ENCODE measurements at regions not wholly inside any gene's neighbourhood (a gene's known extent, or its start where the extent isn't known, plus 50 kb on each side); places are given as distances from the start of the nearest gene placed in this dataset.

DNA sequence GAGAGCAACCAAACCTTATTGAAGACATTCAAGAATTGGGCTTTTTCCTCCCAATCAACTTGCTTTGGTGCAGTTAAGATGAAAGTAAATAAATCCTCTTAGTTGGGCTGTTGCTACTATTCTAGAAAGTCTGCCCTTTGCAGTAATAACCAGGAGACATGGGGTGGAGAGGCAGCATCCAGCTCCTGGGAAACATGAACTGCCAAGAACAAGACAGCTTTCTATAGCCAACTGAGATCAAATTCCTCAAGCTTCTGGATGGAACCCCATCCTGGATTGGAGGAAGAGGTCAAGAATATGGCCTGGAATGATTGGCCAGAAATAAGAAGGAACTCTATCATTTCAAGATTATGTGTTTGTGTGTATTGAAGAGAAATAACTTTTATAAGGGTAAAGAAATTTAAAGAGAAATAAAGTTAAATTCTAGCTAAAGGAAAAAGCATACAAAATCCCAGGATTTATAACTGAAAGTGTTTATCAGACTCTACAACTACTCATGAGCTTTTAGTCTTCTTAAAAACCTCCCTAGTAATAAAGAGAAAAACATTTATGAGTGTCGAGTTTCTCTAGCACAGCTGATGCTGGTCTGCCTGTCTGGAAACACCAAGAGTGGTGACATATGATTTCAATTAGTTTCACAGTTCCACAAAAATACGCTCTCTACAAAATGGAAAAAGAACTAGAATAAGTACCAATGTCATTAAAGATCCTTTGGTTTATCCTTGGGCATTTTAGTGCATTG lies 70.1 kb upstream of the COL1A2 start:
- no peak overlapping the region for H3K27ac ChIP-seq (ENCODE audit: insufficient read depth, low read length)
- H3K4me3 ChIP-seq (replicated peaks in 1 of 4; ENCODE audit: control extremely low read depth in 1 of 4, insufficient read depth in 1 of 4, low read depth in 3 of 4, low read length in 4 of 4), result peak overlapping the region in 1 of 4 experiments; percentile 21
- no peaks in the 10 kb centered on the region for H3K9me3 ChIP-seq (ENCODE audit: control insufficient read depth, insufficient read depth, low read depth, low read length)
- no peak overlapping the region for H2AFZ ChIP-seq (ENCODE audit: low read length)
- H3K9ac ChIP-seq (ENCODE audit: insufficient read depth, low read length), result no peak overlapping the region
- no peaks in the 10 kb centered on the region for H4K20me1 ChIP-seq (ENCODE audit: control insufficient read depth, extremely low read depth, insufficient read depth, low read length)
- no peaks in the 10 kb centered on the region for H3K79me2 ChIP-seq (ENCODE audit: control insufficient read depth, insufficient read depth, low read length)
- H3K27me3 ChIP-seq (ENCODE audit: control insufficient read depth, insufficient read depth, low read length), result no peaks in the 10 kb centered on the region
- no peaks in the 10 kb centered on the region for H3K4me1 ChIP-seq (ENCODE audit: control insufficient read depth, extremely low read depth, insufficient read depth, low read length)
- DNase-seq (ENCODE audit: low read depth in 2 of 2), result peak; percentile 44 to 50
- TF ChIP-seq EZH2 (IDR thresholded peaks at IDR 0.05; ENCODE audit: low read length, missing control alignments), result no peak
- TF ChIP-seq, protein P1, sequence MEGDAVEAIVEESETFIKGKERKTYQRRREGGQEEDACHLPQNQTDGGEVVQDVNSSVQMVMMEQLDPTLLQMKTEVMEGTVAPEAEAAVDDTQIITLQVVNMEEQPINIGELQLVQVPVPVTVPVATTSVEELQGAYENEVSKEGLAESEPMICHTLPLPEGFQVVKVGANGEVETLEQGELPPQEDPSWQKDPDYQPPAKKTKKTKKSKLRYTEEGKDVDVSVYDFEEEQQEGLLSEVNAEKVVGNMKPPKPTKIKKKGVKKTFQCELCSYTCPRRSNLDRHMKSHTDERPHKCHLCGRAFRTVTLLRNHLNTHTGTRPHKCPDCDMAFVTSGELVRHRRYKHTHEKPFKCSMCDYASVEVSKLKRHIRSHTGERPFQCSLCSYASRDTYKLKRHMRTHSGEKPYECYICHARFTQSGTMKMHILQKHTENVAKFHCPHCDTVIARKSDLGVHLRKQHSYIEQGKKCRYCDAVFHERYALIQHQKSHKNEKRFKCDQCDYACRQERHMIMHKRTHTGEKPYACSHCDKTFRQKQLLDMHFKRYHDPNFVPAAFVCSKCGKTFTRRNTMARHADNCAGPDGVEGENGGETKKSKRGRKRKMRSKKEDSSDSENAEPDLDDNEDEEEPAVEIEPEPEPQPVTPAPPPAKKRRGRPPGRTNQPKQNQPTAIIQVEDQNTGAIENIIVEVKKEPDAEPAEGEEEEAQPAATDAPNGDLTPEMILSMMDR (conservative IDR thresholded peaks at IDR 0.05 in 1 of 2, IDR thresholded peaks at IDR 0.05 in 1 of 2; ENCODE audit: low read depth in 1 of 2, low read length in 2 of 2), result no peak
- no peak overlapping the region for H3K4me2 ChIP-seq (ENCODE audit: extremely low read depth, insufficient read depth, low read length)
- no peaks in the 10 kb centered on the region for H3K36me3 ChIP-seq (ENCODE audit: control insufficient read depth, insufficient read depth, low read length)

DNA sequence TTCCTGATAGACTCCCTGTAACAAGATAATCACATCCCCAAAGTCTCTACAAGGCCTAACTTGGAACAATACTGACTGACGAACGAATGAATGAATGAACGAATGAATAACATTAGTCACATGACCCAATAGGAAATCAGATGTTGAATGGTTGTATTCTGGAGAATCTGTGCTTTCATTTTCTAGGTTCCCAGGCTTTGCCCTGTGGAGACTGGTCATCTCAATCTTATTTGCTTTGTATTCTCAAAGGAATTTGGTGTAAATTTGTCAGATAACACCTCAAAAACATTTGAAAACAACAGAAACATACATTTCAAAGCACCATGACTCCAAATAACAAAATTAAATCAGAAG lies 69.6 kb upstream of the COL1A2 start:
- no peaks in the 10 kb centered on the region for H3K79me2 ChIP-seq (ENCODE audit: control insufficient read depth, insufficient read depth, low read length)
- H3K4me2 ChIP-seq (ENCODE audit: extremely low read depth, insufficient read depth, low read length), result peak overlapping the region; percentile 2
- no peak overlapping the region for H3K27ac ChIP-seq (ENCODE audit: insufficient read depth, low read length)
- no peaks in the 10 kb centered on the region for H3K36me3 ChIP-seq (ENCODE audit: control insufficient read depth, insufficient read depth, low read length)
- no peak overlapping the region for H3K9ac ChIP-seq (ENCODE audit: insufficient read depth, low read length)
- no peak overlapping the region for H2AFZ ChIP-seq (ENCODE audit: low read length)
- H3K4me3 ChIP-seq (replicated peaks in 1 of 4; ENCODE audit: control extremely low read depth in 1 of 4, insufficient read depth in 1 of 4, low read depth in 3 of 4, low read length in 4 of 4), result no peak overlapping the region
- H4K20me1 ChIP-seq (ENCODE audit: control insufficient read depth, extremely low read depth, insufficient read depth, low read length), result no peaks in the 10 kb centered on the region
- no peaks in the 10 kb centered on the region for H3K4me1 ChIP-seq (ENCODE audit: control insufficient read depth, extremely low read depth, insufficient read depth, low read length)
- TF ChIP-seq, protein P1 (conservative IDR thresholded peaks at IDR 0.05 in 1 of 2, IDR thresholded peaks at IDR 0.05 in 1 of 2; ENCODE audit: low read depth in 1 of 2, low read length in 2 of 2), result no peak
- no peak for TF ChIP-seq EZH2 (IDR thresholded peaks at IDR 0.05; ENCODE audit: low read length, missing control alignments)
- no peaks in the 10 kb centered on the region for H3K27me3 ChIP-seq (ENCODE audit: control insufficient read depth, insufficient read depth, low read length)
- H3K9me3 ChIP-seq (ENCODE audit: control insufficient read depth, insufficient read depth, low read depth, low read length), result no peaks in the 10 kb centered on the region
- DNase-seq (ENCODE audit: low read depth in 2 of 2), result no peak

DNA sequence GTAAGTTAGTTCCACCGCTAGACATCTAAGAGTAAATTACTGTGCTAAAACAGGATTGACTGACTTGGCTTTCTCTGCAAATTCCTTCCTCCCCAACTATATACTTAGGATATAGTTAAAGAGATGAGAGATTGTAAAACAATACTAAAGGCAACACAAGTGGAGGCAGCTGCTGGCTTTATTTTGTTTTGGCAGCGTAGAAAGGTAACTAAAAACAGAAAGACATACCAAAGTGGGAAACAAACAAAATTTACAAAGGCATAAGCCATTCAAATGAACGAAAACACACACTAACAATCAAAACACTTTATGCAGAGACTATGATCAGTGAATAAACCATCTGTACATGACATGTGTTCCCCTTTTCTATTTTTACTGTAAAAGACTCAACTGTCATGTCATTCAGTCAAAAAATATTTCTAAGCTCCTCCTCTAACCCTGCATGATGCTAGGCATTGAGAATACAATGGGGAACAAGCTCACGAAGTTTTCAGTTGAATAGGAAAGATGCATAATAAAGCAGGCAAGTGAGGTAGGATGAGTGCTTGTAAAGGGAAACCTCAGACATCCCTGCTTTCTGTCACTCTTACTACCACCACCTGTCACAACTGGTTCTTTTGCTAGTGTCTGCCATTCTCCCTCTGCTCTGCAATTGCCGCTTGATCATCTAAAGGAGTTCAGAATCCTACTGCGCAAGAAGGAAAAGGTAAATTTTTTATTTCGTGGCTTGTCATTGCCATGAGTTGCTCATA lies 64.2 kb upstream of the COL1A2 start:
- no peaks in the 10 kb centered on the region for H3K79me2 ChIP-seq (ENCODE audit: control insufficient read depth, insufficient read depth, low read length)
- DNase-seq (ENCODE audit: low read depth in 2 of 2), result no peak
- H3K9me3 ChIP-seq (ENCODE audit: control insufficient read depth, insufficient read depth, low read depth, low read length), result no peaks in the 10 kb centered on the region
- no peaks in the 10 kb centered on the region for H3K36me3 ChIP-seq (ENCODE audit: control insufficient read depth, insufficient read depth, low read length)
- no peak overlapping the region for H2AFZ ChIP-seq (ENCODE audit: low read length)
- no peak overlapping the region for H3K9ac ChIP-seq (ENCODE audit: insufficient read depth, low read length)
- H3K4me1 ChIP-seq (ENCODE audit: control insufficient read depth, extremely low read depth, insufficient read depth, low read length), result no peaks in the 10 kb centered on the region
- H3K4me3 ChIP-seq (replicated peaks in 1 of 4; ENCODE audit: control extremely low read depth in 1 of 4, insufficient read depth in 1 of 4, low read depth in 3 of 4, low read length in 4 of 4), result no peak overlapping the region
- TF ChIP-seq, protein P1 (conservative IDR thresholded peaks at IDR 0.05 in 1 of 2, IDR thresholded peaks at IDR 0.05 in 1 of 2; ENCODE audit: low read depth in 1 of 2, low read length in 2 of 2), result no peak
- TF ChIP-seq EZH2 (IDR thresholded peaks at IDR 0.05; ENCODE audit: low read length, missing control alignments), result no peak
- no peak overlapping the region for H3K27ac ChIP-seq (ENCODE audit: insufficient read depth, low read length)
- H3K4me2 ChIP-seq (ENCODE audit: extremely low read depth, insufficient read depth, low read length), result no peak overlapping the region
- no peaks in the 10 kb centered on the region for H3K27me3 ChIP-seq (ENCODE audit: control insufficient read depth, insufficient read depth, low read length)
- H4K20me1 ChIP-seq (ENCODE audit: control insufficient read depth, extremely low read depth, insufficient read depth, low read length), result no peaks in the 10 kb centered on the region
